BJ (cell line): ENCODE measurements at regions not wholly inside any gene's neighbourhood (a gene's known extent, or its start where the extent isn't known, plus 50 kb on each side); places are given as distances from the start of the nearest gene placed in this dataset.

Experiments used
- CTCF ChIA-PET: fragments of 350-600 bp; formaldehyde crosslinking; extraction: SDS; loops from one replicate; lab custom pipeline; 2021; ENCODE audit warnings: antibody characterized with exemption, inconsistent platforms; lab: Yijun Ruan, JAX
- POLR2A ChIA-PET: fragments of 300-600 bp; sonication (Branson Sonifier 250); formaldehyde crosslinking; extraction: SDS; loops from one replicate; lab custom pipeline; 2021; ENCODE audit warnings: antibody characterized with exemption; lab: Charles Lee
- DNase-seq: peaks from one replicate; pipeline ENCODE4 v3.0.0-alpha.2; 2011; ENCODE audit warnings: low read depth
- H3K27me3 ChIP-seq: 2 replicates; pipeline ENCODE4 v1.6.0; 2011; ENCODE audit warnings: low read length; ENCODE audit not compliant: control insufficient read depth, insufficient read depth
- H3K36me3 ChIP-seq: 2 replicates; pipeline ENCODE4 v1.5.1; 2011; ENCODE audit warnings: low read length; ENCODE audit not compliant: control insufficient read depth, insufficient read depth
- H3K4me3 ChIP-seq: 2 replicates; pipeline ENCODE4 v1.5.1; 2011; ENCODE audit warnings: low read depth, mild to moderate bottlenecking, control low read depth, low read length
- TF ChIP-seq, protein P1 (sequence below): IDR thresholded peaks from 2 replicates; pipeline ENCODE4 v1.5.1; 2011; ENCODE audit warnings: low read depth, mild to moderate bottlenecking, control low read depth, inconsistent platforms, low read length, moderate library complexity; ENCODE audit not compliant: insufficient read depth

DNA sequence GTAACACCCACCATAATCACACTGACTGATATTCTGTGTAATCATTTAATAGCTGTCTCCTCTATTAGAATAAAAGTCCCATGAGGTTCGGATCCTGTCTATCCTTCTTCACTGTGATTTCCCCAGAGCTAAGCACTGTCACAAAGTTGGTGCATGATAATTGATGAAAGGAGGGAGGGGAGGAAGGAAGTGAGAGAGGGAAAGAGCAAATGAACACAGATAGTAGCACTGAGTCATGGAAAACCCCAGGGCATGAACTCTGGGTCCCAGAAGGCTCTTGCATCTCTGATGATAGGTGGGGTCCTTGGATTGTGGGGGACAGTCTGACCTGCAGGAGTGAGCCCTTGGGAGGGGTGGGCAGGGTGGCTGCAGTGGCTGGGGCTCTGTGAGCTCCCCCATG is 294.1 kb downstream of the LRFN2 start:
- Histone ChIP-seq H3K4me3 (no peak overlapping the region), H3K36me3 (no peaks in the 10 kb centered on the region), H3K27me3 (no peaks in the 10 kb centered on the region)
- TF ChIP-seq, protein P1, sequence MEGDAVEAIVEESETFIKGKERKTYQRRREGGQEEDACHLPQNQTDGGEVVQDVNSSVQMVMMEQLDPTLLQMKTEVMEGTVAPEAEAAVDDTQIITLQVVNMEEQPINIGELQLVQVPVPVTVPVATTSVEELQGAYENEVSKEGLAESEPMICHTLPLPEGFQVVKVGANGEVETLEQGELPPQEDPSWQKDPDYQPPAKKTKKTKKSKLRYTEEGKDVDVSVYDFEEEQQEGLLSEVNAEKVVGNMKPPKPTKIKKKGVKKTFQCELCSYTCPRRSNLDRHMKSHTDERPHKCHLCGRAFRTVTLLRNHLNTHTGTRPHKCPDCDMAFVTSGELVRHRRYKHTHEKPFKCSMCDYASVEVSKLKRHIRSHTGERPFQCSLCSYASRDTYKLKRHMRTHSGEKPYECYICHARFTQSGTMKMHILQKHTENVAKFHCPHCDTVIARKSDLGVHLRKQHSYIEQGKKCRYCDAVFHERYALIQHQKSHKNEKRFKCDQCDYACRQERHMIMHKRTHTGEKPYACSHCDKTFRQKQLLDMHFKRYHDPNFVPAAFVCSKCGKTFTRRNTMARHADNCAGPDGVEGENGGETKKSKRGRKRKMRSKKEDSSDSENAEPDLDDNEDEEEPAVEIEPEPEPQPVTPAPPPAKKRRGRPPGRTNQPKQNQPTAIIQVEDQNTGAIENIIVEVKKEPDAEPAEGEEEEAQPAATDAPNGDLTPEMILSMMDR: no peak
- no peak for DNase-seq
- ChIA-PET POLR2A (no interaction called here), CTCF (no interaction called here)

DNA sequence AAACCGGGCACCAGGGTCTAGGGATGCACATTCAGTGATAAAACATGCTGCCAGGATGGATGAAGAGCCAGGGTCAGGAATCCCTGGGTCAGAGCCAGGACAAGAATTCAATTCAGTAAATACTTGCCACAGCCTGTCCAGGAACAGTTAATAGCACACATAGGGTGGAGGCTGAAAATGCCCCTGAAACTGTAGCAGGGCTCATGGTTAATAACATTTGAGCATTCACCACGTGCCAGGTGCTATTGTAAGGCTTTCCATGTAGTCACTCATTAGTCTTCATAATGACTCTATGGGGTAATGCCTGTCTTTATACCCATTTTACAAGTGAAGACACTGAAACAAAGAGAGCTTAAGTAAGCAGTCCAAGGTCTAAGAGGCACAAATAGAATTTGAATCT is 296.3 kb downstream of the LRFN2 start:
- TF ChIP-seq, protein P1: no peak
- Histone ChIP-seq H3K4me3 (no peak overlapping the region), H3K27me3 (no peaks in the 10 kb centered on the region), H3K36me3 (no peaks in the 10 kb centered on the region)
- ChIA-PET CTCF (interaction anchor here (0.9 kb wide), 1 partner anchor 11 kb away, joined by 3 read pairs; no protein-coding TSS in a partner anchor), POLR2A (no interaction called here)
- DNase-seq: no peak

DNA sequence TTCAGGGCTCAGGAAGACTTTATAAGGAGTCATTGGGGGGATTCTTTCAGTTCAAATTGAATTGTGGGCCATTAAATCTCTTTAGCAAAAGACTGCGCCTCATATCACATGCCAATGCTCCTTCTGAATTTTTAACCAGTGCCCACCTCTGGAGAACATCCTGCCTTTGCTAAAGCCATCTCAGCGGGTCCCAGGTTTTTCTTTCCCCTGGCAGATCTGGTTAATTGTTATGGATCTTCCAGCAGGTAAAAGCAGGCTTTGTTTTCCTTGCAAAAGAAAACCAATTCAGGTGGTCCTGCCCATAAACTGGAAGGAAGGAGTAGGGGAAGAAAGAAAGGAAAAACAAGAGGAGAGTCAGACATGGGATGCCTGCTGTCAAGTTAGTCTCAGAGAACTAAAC is 298.2 kb downstream of the LRFN2 start:
- ChIA-PET CTCF (no interaction called here), POLR2A (no interaction called here)
- Histone ChIP-seq H3K36me3 (no peaks in the 10 kb centered on the region), H3K27me3 (no peaks in the 10 kb centered on the region), H3K4me3 (no peak overlapping the region)
- TF ChIP-seq, protein P1: no peak
- DNase-seq: no peak

DNA sequence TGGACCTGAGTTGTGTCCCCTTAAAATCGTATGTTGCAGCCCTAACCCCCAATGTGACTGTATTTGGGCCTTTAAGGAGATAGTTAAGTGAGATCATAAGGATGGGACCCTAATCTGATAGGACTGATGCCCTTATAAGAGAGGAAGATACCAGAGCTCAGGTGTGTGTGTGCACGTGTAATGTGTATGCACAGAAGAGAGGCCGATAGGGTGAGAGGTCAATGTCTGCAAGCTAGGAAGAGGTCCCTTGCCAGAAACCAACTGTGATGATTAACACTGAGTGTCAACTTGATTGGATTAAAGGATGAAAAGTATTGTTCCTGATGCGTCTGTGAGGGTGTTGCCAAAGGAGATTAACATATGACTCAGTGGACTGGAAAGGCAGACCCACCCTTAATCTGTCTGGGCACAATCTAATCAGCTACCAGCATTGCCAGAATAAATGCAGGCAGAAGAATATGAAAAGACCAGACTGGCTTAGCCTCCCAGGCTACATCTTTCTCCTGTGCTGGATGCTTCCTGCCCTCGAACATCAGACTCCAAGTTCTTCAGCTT is 299.8 kb downstream of the LRFN2 start:
- CTCF ChIA-PET: no interaction called here

DNA sequence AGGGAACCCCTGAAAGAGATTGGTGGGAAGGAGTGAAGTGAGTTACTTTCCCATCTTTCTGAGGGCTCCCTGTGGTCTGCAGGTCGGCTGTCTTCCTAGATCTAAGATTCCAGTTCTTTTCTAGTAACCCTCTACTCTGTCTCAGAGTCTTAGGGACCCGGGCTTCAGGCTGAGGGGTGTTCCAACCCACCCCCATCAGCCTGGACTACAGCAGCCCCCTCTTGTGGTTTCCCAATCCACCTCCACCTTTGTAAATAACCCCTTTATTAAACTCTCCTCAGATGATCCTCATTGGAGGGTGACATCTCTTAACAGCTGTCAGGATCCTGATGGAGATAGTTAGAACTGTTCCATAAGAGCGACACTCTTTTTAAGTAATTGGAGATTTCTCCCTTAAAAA is 300.4 kb downstream of the LRFN2 start:
- CTCF ChIA-PET: no interaction called here
- TF ChIP-seq, protein P1: no peak
- POLR2A ChIA-PET: no interaction called here
- H3K4me3 ChIP-seq: no peak overlapping the region
- H3K27me3 ChIP-seq: no peaks in the 10 kb centered on the region
- no peaks in the 10 kb centered on the region for H3K36me3 ChIP-seq
- DNase-seq: no peak

More for the DNA sequence above, 299.8 kb downstream of the LRFN2 start:
- H3K36me3 ChIP-seq: no peaks in the 10 kb centered on the region
- no peak for DNase-seq
- H3K4me3 ChIP-seq: no peak overlapping the region
- H3K27me3 ChIP-seq: no peaks in the 10 kb centered on the region
- POLR2A ChIA-PET: no interaction called here
- TF ChIP-seq, protein P1: no peak
